Endothelial cell of umbilical vein (primary cell): ENCODE measurements at regions not wholly inside any gene's neighbourhood (a gene's known extent, or its start where the extent isn't known, plus 50 kb on each side); places are given as distances from the start of the nearest gene placed in this dataset.

Experiments
- BruUV-seq: library from RNA; stranded (reverse); fragments of 400-500 nt; replicated peaks from 2 replicates; lab custom pipeline; 2021; lab: Mats Ljungman, UMichigan
- CTCF ChIA-PET: fragments of 300-600, 350-600 bp; sonication (Branson Sonifier 250); formaldehyde crosslinking; loops from one replicate; lab custom pipeline; 2021; ENCODE audit warnings: antibody characterized with exemption, inconsistent platforms; lab: Charles Lee
- POLR2A ChIA-PET: fragments of 300-600, 350-600 bp; sonication (Branson Sonifier 250); formaldehyde crosslinking; loops from one replicate; lab custom pipeline; 2021; ENCODE audit warnings: antibody characterized with exemption, inconsistent platforms; lab: Charles Lee
- DNase-seq: peaks from one replicate; pipeline ENCODE4 v3.0.0-alpha.2; 2011; ENCODE audit warnings: low read depth, low spot score
- FAIRE-seq: peaks from 2 replicates; lab custom pipeline; 2011; peaks lifted over from hg19 to GRCh38; lab: Jason Lieb, UNC
- H2AFZ ChIP-seq: 2 replicates; pipeline ENCODE4 v1.6.0; 2012; ENCODE audit warnings: low read depth, low read length, control low read depth, inconsistent platforms
- H3K27ac ChIP-seq: 2 replicates; pipeline ENCODE4 v1.5.1; 2011; ENCODE audit warnings: low read depth, mild to moderate bottlenecking, control low read depth, low read length, moderate library complexity; ENCODE audit not compliant: insufficient read depth
- H3K27me3 ChIP-seq, 2 experiments: 2 replicates each; pipeline versions ENCODE4 v1.6.0 to v1.6.1; 2011; ENCODE audit warnings: low read length in 2 of 2, mixed read lengths in 1 of 2; ENCODE audit not compliant: control insufficient read depth in 2 of 2, insufficient read depth in 2 of 2
- H3K36me3 ChIP-seq, 2 experiments: 2 replicates in 1 of 2; 3 replicates in 1 of 2; pipeline ENCODE4 v1.5.1; 2011; ENCODE audit warnings: low read length in 2 of 2, mild to moderate bottlenecking in 1 of 2, moderate library complexity in 1 of 2; ENCODE audit not compliant: control insufficient read depth in 2 of 2, insufficient read depth in 2 of 2; ENCODE audit errors: extremely low read depth in 1 of 2
- H3K4me1 ChIP-seq: 3 replicates; pipeline ENCODE4 v1.5.1; 2011; ENCODE audit warnings: mild to moderate bottlenecking, low read length; ENCODE audit not compliant: control insufficient read depth, insufficient read depth; ENCODE audit errors: extremely low read depth
- H3K4me2 ChIP-seq: 2 replicates; pipeline ENCODE4 v1.6.1; 2011; ENCODE audit warnings: low read length, control low read depth, mixed read lengths; ENCODE audit not compliant: insufficient read depth
- H3K4me3 ChIP-seq, 3 experiments: fragments of 200-600 bp in 1 of 3; sonication (generic), shearing (Covaris generic) in 1 of 3; replicated peaks in 1 of 3; 2 replicates each; pipeline ENCODE4 v1.5.1; 2011 to 2016; ENCODE audit warnings: control low read depth in 3 of 3, low read length in 3 of 3, mild to moderate bottlenecking in 2 of 3, inconsistent platforms in 1 of 3, low read depth in 1 of 3, moderate library complexity in 1 of 3; ENCODE audit not compliant: insufficient read depth in 1 of 3
- H3K79me2 ChIP-seq: 2 replicates; pipeline ENCODE4 v1.6.0; 2012; ENCODE audit warnings: low read length, inconsistent platforms; ENCODE audit not compliant: control insufficient read depth, insufficient read depth
- H3K9ac ChIP-seq: replicated peaks from 2 replicates; pipeline ENCODE3; 2011; ENCODE audit warnings: low read length, control low read depth; ENCODE audit not compliant: insufficient read depth; ENCODE audit errors: extremely low read depth
- H3K9me1 ChIP-seq: replicated peaks from 3 replicates; pipeline ENCODE4 v1.6.0; 2011; ENCODE audit warnings: mild to moderate bottlenecking, low read length; ENCODE audit not compliant: control insufficient read depth, insufficient read depth; ENCODE audit errors: extremely low read depth
- H3K9me3 ChIP-seq: replicated peaks from 2 replicates; pipeline ENCODE4 v1.5.1; 2012; ENCODE audit warnings: low read length, inconsistent platforms; ENCODE audit not compliant: control insufficient read depth, insufficient read depth
- H4K20me1 ChIP-seq: replicated peaks from 2 replicates; pipeline ENCODE3; 2011; ENCODE audit warnings: mild to moderate bottlenecking, low read length; ENCODE audit not compliant: control insufficient read depth, insufficient read depth; ENCODE audit errors: extremely low read depth
- EZH2 ChIP-seq: IDR thresholded peaks from 2 replicates; pipeline ENCODE4 v1.6.1; 2012; ENCODE audit warnings: borderline replicate concordance, low read depth, mild to moderate bottlenecking, moderate library complexity, low read length, inconsistent platforms; ENCODE audit not compliant: severe bottlenecking
- FOS ChIP-seq: IDR thresholded peaks from 2 replicates; pipeline ENCODE4 v1.6.1; 2011; ENCODE audit warnings: mild to moderate bottlenecking, low read length, moderate library complexity, borderline replicate concordance; ENCODE audit not compliant: insufficient read depth
- GATA2 ChIP-seq: IDR thresholded peaks from 2 replicates; pipeline ENCODE4 v1.7.0; 2011; ENCODE audit warnings: low read depth, mild to moderate bottlenecking, moderate library complexity, mixed read lengths, low read length; ENCODE audit not compliant: insufficient read length, insufficient read depth
- JUN ChIP-seq: IDR thresholded peaks from 2 replicates; pipeline ENCODE4 v1.6.1; 2011; ENCODE audit warnings: borderline replicate concordance, low read depth; ENCODE audit not compliant: insufficient read length, insufficient read depth
- MYC ChIP-seq: IDR thresholded peaks from one replicate; pipeline ENCODE4 v1.6.1; 2011; ENCODE audit warnings: mild to moderate bottlenecking, low read depth, low read length
- POLR2A ChIP-seq: IDR thresholded peaks from 2 replicates; pipeline ENCODE4 v1.6.1; 2012; ENCODE audit warnings: low read depth, mild to moderate bottlenecking, control low read depth, low read length
- POLR2AphosphoS5 ChIP-seq: IDR thresholded peaks from 2 replicates; pipeline ENCODE4 v1.6.1; 2012; ENCODE audit warnings: low read depth, mild to moderate bottlenecking, control low read depth, low read length, moderate library complexity; ENCODE audit not compliant: insufficient read depth
- dilution Hi-C: fragments of 300-500 bp; cut with MboI; formaldehyde crosslinking; loops from one replicate; pipeline ENCODE4 v1.15.0; 2019; ENCODE audit warnings: low sequenced_read_pairs; ENCODE audit not compliant: extremely low pct_ligation_motif_present
- intact Hi-C: fragments of 100-400 bp; cut with micrococcal nuclease; formaldehyde crosslinking; loops from one replicate; pipeline ENCODE4 v1.10.0; 2022
- TF ChIP-seq, protein P1 (sequence below), 2 donors: IDR thresholded peaks; 1 replicate in 1 of 2; 2 replicates in 1 of 2; pipeline ENCODE4 v1.5.1; 2011; ENCODE audit warnings: low read length in 2 of 2, mild to moderate bottlenecking in 2 of 2, moderate library complexity in 2 of 2, control low read depth in 1 of 2, inconsistent platforms in 1 of 2, low read depth in 1 of 2; ENCODE audit not compliant: insufficient read depth in 1 of 2; ENCODE audit errors: extremely low read depth in 1 of 2
- TF ChIP-seq, protein P2 (sequence below): IDR thresholded peaks from 2 replicates; pipeline ENCODE4 v1.6.1; 2011; ENCODE audit not compliant: insufficient read depth, insufficient read length

DNA sequence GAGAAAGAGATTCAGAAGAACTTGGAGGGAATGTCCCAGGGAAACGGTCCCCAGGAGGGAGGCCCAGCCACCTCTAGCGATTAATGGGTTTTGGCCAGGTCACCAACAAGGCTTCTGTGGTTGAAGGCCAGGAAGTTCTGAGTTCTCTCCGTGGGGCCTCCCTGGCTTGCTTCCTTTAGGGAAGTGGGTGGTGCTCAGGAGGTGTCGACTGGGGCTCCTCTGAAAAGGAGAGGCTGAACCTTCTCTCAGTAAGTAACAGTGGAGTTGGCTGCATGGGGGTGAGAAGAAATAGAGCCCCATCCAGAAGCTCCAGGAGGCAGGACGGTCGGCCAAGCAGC lies 77.1 kb upstream of the GSE1 start:
- H3K36me3 ChIP-seq: no peaks in the 10 kb centered on the region
- no peak overlapping the region for H2AFZ ChIP-seq
- FAIRE-seq (no peak), DNase-seq (peak; percentile 8)
- no peak overlapping the region for H3K4me3 ChIP-seq
- BruUV-seq: no TSS peak
- peaks cover 3% of the 10 kb centered on the region for H3K4me1 ChIP-seq
- no peaks in the 10 kb centered on the region for H3K27me3 ChIP-seq
- no peaks in the 10 kb centered on the region for H3K9me3 ChIP-seq
- H3K79me2 ChIP-seq: no peaks in the 10 kb centered on the region
- dilution Hi-C loops: no loop called here
- TF ChIP-seq JUN: no peak
- TF ChIP-seq MYC: no peak
- no peak for TF ChIP-seq FOS
- TF ChIP-seq POLR2AphosphoS5: no peak
- TF ChIP-seq GATA2: no peak
- TF ChIP-seq, protein P1, sequence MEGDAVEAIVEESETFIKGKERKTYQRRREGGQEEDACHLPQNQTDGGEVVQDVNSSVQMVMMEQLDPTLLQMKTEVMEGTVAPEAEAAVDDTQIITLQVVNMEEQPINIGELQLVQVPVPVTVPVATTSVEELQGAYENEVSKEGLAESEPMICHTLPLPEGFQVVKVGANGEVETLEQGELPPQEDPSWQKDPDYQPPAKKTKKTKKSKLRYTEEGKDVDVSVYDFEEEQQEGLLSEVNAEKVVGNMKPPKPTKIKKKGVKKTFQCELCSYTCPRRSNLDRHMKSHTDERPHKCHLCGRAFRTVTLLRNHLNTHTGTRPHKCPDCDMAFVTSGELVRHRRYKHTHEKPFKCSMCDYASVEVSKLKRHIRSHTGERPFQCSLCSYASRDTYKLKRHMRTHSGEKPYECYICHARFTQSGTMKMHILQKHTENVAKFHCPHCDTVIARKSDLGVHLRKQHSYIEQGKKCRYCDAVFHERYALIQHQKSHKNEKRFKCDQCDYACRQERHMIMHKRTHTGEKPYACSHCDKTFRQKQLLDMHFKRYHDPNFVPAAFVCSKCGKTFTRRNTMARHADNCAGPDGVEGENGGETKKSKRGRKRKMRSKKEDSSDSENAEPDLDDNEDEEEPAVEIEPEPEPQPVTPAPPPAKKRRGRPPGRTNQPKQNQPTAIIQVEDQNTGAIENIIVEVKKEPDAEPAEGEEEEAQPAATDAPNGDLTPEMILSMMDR (IDR thresholded peaks at IDR 0.05; ENCODE audit: extremely low read depth in 1 of 2, insufficient read depth in 1 of 2, low read depth in 1 of 2, low read length in 2 of 2): no peak
- TF ChIP-seq, protein P2, sequence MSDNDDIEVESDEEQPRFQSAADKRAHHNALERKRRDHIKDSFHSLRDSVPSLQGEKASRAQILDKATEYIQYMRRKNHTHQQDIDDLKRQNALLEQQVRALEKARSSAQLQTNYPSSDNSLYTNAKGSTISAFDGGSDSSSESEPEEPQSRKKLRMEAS: no peak
- TF ChIP-seq POLR2A: no peak
- TF ChIP-seq EZH2: no peak
- H3K9me1 ChIP-seq: no peaks in the 10 kb centered on the region
- POLR2A ChIA-PET: no interaction called here
- CTCF ChIA-PET: no interaction called here
- no peak overlapping the region for H3K4me2 ChIP-seq
- H3K27ac ChIP-seq: no peak overlapping the region
- no peaks in the 10 kb centered on the region for H4K20me1 ChIP-seq
- intact Hi-C loops: no loop called here
- no peak overlapping the region for H3K9ac ChIP-seq
